ENCODE measurements at regions not wholly inside any gene's neighbourhood (a gene's known extent, or its start where the extent isn't known, plus 50 kb on each side); places are given as distances from the start of the nearest gene placed in this dataset.

DNA sequence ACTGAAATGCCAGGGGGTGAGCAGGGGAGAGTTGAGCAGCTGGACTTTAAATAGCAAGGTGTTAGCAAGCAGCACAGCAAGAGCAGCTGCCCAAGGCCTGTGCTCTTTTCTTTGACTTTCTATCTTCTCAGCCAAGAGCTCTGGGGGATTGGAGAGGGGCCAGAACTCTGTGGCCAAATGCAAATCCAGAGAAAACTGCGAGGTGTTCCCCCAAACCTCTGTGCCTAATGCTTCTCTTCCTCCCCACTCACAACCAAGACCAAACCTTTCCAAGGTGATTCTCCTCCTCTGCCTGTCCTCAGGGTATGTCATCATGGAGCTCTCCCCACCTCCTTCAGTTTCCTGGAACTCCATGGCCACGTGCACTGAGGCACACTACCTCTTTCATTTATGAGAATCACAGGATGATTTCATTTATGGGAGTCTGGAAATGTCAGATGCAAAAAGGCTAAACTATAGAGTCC, 118.7 kb upstream of the WWC1 start:
- no peak overlapping the region for H3K4me3 ChIP-seq (ENCODE audit: low read depth, low read length)
- TF ChIP-seq, protein P1, sequence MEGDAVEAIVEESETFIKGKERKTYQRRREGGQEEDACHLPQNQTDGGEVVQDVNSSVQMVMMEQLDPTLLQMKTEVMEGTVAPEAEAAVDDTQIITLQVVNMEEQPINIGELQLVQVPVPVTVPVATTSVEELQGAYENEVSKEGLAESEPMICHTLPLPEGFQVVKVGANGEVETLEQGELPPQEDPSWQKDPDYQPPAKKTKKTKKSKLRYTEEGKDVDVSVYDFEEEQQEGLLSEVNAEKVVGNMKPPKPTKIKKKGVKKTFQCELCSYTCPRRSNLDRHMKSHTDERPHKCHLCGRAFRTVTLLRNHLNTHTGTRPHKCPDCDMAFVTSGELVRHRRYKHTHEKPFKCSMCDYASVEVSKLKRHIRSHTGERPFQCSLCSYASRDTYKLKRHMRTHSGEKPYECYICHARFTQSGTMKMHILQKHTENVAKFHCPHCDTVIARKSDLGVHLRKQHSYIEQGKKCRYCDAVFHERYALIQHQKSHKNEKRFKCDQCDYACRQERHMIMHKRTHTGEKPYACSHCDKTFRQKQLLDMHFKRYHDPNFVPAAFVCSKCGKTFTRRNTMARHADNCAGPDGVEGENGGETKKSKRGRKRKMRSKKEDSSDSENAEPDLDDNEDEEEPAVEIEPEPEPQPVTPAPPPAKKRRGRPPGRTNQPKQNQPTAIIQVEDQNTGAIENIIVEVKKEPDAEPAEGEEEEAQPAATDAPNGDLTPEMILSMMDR (IDR thresholded peaks at IDR 0.05; ENCODE audit: borderline replicate concordance, insufficient read depth, low read depth, low read length): no peak

DNA sequence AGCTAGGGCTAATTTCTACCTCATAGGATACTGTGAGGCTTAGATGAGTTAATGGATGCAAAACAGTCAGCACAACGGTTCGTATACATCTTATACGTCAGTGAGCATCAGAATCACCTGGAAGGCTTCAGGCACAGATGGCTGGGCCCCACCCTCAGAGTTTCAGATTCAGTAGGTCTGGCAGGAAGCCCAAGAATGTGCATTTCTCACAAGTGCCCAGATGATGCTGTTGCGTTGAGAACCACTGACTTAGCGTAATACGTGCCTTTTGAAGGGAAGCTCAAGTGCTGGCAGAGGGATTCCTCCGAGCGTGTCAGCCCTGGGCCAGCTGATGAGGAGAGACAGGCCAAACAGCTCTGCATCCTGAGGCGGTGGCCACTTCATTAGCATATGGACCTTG, 117.1 kb upstream of the WWC1 start:
- no peak overlapping the region for H3K4me3 ChIP-seq (ENCODE audit: low read depth, low read length)
- TF ChIP-seq, protein P1 (IDR thresholded peaks at IDR 0.05; ENCODE audit: borderline replicate concordance, insufficient read depth, low read depth, low read length): no peak

DNA sequence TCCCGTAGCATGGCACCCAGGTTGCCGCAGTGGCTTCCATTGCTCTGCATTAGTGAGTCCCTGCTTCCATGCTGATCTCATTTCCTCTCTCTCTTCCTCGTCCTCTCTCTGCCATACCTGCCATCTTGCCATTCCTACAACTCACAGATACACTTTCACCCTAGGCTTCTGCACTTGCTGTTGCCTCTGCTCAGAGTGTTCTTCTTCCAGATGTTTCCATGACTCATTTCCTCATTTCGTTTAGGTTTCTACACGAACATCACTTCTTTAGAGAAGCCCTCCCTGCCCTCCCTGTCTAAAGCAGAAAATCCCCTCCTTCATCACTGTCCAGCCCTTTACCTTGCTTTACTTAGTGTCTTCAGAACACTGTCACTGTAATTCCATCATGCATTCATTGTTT, 115.2 kb upstream of the WWC1 start:
- TF ChIP-seq, protein P1 (IDR thresholded peaks at IDR 0.05; ENCODE audit: borderline replicate concordance, insufficient read depth, low read depth, low read length): no peak
- H3K4me3 ChIP-seq (ENCODE audit: low read depth, low read length): no peak overlapping the region

DNA sequence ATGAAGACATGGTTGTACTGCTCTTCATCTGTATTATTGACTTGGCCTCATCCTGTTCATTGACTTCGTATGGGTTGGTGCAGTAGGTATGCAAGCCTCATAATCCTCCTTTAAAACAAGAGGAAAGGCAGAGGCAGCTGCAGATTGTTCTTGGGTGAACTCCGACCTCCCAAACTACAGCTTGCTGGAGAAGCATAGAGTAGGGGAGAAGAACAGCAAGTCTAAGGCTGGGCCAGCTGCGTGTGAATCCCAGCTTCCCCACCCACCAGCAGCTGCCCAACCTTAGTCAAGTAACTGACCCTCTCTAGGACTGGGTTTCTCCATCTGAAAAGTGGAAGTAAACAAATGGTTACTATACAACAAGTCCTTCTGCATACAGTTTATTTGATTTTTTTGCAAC, 114.5 kb upstream of the WWC1 start:
- TF ChIP-seq, protein P1 (IDR thresholded peaks at IDR 0.05; ENCODE audit: borderline replicate concordance, insufficient read depth, low read depth, low read length): no peak

DNA sequence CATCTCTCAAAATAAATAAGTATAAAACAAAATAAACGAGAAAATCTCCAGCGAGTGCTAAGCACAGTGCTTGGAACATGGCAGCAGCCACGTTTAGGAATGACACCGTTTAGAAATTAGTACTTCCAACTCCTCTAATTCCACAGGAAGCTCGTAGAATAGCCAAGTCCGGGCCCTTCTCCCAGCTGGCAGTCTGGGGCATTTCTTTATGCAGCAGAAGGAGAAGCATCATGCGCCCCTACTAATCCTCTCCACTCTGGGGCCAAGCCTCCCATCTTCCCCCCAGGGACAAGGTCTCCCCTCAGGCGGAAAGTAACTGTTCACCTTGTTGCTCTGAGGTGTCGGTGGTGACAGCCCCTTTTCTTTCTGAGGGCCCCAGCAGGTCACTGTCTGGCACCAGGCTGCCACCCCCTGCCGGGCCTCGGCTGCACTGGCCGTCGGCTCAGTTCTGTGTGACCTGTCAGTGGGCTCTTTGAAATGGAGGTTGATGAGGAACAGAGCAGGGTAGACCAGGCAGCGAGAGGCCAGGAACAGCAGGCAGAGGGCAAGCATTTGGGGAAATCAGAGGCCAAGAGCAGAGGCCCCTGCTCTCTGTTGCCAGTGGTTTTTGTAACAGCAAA, 113.5 kb upstream of the WWC1 start:
- H3K4me3 ChIP-seq (ENCODE audit: low read depth, low read length): no peak overlapping the region
- TF ChIP-seq, protein P1 (IDR thresholded peaks at IDR 0.05; ENCODE audit: borderline replicate concordance, insufficient read depth, low read depth, low read length): no peak

More for the DNA sequence above, 114.5 kb upstream of the WWC1 start:
- H3K4me3 ChIP-seq (ENCODE audit: low read depth, low read length): no peak overlapping the region

DNA sequence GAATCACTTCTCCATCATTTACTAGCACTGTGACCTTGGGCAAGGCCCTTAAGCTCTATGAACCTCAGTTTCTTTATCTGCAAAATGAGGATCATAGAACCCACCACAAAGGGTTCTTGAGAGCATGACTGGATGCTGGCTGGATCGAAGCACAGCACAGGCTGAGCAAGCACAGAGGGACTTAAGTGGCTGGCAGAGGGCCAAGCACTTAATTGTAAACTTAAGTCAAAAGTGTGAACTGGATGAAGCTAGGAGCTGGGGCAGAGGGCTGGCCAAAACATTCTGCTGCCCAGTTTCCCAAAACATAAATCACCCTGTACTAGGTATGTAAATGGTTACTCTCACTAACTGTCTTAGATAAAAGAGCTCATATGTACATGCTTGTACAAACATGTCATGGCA, 112.3 kb upstream of the WWC1 start:
- H3K4me3 ChIP-seq (ENCODE audit: low read depth, low read length): no peak overlapping the region
- TF ChIP-seq, protein P1 (IDR thresholded peaks at IDR 0.05; ENCODE audit: borderline replicate concordance, insufficient read depth, low read depth, low read length): no peak

DNA sequence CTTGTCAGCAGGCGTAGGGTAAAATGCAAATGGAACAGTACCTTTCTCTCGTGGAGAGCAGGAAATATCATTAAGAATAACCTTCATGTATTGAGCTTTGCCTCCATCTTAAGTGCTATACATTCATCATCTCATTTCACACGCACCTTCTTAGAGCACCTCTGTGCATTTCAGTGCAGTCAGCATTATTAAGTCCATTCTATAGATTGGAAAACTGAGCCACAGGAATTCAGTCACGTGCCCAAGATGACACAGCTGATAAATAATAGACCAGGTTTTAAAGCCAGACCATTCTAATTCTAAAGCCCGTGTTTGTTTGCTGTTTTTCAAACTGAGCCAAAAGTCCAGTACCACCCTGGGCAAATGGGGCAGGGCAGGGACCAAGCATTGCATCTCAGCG, 109.2 kb upstream of the WWC1 start:
- TF ChIP-seq, protein P1 (IDR thresholded peaks at IDR 0.05; ENCODE audit: borderline replicate concordance, insufficient read depth, low read depth, low read length): no peak
- no peak overlapping the region for H3K4me3 ChIP-seq (ENCODE audit: low read depth, low read length)

Data from GM12875 (cell line).